Stimulated activated CD8-positive, alpha-beta memory T cell treated with anti-CD3 and anti-CD28 coated beads, Interleukin-4, amount 100 ng/mL, for 4 hours (primary cell): ENCODE measurements at regions not wholly inside any gene's neighbourhood (a gene's known extent, or its start where the extent isn't known, plus 50 kb on each side); places are given as distances from the start of the nearest gene placed in this dataset.
A peak's percentile ranks its signal among the peaks of the same experiment; 100 is the strongest.
"Not testable (repeated sequence)": the region's sequence is repeated elsewhere in the genome, so short reads cannot be mapped to it uniquely, and the experiment has no call there.

Source experiments
- DNase-seq, 2 donors: peaks; one replicate each; pipeline ENCODE4 v3.0.0-alpha.2; 2020; ENCODE audit warnings: low read depth in 2 of 2, low spot score in 1 of 2

DNA sequence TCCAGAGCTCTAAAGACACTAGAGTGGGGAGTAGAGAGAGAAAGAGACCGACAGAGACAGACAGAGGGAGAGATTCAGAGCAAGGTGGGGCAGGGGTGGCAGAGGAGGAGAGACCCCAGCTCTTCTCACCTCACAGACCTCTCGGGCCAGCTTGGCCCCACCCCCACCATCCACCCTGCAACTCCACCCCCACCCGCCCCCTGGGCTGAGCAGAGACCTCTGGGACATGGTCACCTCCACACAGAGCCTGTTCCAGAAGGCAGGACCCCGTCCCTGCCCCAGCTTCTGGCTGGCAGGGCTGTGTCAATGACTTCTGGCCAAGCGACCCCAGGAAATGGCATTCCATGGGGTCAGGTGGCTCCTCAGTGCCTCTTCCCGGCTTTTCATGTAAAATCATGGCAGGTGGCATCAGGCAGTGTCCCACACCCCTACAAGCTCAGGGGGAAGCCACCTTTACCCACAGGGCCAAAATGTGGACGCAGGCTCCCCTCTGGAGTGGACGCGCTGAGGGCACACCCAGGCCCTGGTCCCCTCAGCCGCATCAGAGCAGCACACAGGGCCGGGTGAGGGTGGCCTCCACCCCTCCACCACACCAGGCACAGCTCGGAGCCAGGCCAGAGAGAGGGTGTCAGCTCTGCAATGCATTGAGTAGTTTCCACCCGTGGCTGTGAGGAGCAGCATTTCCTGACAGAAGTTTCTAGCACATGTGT, 131.2 kb upstream of the LPCAT1 start:
- DNase-seq = no peak

DNA sequence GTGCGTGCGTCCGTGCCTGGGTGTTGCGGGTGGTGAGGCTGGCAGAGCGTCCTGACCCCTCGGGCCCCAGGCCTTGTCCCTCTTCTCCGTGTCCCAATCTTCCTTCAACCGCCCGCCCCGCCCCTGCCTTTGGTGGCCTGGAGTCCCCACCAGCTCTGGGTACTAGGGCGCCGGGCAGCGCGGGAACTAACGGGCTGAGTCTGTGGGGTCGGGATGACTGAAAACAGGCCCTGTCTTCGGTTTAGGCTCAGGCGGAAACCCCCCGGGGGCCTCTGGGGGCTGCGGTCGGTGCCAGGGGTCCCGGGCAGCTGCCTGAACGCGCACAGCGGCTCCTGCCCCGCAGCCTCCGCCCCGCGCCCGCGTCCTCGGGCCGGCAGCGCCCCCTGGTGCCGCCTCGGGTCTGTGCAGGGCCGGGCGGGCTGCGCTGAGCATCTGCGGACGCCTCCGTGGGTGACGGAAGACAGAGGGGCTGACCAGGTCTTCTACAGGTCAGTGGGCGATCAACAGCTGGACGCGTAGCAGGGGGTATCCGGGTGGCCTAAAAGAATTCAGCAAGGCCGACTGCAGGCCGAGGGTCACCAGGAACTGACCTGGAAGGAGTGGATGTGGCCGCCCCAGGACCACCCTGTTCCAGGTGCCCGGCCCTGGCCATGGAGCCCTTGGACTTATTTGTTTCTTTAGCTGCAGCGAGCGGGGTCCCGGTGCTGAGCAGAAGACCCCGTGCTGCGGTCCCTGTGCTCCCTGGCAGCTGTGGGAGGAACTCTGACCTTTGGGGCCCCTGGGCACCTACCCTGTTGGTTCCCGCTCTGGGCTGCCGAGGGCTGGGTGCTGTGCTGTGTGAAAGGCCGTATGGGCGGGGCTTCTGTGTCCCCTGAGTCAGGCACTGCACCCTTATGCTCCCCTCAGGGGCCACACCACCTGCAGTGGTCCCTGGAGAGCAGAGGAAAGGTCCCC, 130.2 kb upstream of the LPCAT1 start:
- not testable (repeated sequence) for DNase-seq

DNA sequence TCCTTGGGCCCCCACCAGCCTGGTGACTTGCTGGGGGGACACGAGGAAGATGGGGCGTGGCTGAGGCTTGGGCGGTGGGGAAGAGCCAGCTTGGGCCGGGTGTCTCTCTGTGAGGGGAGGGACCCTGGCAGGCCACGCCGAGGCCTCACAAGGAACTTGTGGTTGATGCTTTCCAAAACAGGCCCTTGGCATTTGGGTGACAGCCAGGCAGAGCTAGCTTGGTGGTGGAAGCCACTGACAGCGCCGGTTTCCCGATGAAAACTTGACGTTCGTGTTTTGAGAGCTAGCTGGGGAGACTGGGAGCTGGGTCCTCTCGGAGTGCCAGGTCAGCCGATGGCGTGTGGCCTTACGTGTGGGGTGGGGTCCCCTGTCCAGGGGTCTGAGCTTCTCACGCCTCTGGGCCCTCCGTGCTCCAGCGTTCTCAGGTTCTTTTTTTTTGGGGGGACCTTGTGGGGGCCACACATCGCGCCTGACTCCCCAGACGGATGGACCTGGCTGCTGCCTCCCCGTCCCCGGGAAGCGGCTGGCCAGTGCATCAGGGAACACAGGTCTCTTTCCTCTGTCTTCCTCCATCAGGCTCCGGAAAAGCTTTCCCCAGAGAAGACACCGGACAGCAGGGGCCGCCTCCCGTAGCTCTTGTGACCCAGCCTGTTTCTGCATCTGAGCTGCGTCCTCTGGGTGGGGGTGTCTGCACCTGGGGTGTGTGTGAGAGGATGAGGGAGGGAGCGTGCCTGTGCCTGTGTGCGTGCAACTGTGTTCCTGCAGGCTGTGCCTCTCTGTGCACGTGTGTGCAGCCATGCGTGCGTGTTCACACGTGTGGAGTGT, 129.3 kb upstream of the LPCAT1 start:
- DNase-seq = no peak

DNA sequence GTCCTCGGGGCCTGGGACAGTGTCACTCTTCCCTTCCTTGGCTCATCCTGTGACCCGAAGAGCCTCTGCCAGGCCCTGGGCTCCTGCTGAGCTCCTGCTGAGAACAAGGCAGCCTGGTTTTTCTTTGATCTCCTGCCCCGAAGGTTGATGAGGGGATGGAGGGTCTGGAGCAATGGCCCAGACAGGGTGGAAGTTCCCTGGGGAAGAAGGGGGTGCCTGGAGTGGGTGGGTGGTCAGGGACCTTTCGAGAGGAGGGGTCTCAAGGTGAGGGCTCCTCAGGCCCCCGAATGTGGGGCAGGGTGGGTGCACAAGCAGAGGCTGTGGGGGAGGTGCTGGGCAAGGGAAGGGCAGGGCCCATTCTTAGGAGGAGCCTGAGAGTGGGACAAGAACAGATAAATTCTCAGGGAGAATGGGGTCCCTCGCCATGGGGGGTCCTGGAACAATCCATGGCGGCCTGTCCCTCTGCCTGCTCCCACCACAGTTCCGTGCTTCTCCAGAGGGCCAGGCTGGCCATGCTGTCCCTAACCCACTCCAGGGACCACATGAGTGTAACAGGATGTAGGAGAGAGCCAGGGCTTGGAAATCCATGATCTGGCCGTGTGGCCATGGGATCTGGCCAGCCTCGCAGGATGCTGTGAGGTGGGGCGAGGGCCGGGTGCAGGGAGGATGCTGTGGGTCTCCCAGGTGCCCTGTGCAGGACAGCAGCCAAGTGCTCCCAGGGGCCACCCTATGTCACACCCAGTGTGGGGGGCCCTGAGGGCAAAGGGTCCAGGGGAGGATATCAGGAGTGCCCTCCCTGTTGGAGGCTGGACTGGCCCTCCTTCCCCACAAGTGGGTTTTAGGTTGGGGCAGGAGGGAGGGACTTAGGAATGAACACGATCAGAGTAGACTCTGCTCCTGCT, 128.5 kb upstream of the LPCAT1 start:
- DNase-seq = no peak

DNA sequence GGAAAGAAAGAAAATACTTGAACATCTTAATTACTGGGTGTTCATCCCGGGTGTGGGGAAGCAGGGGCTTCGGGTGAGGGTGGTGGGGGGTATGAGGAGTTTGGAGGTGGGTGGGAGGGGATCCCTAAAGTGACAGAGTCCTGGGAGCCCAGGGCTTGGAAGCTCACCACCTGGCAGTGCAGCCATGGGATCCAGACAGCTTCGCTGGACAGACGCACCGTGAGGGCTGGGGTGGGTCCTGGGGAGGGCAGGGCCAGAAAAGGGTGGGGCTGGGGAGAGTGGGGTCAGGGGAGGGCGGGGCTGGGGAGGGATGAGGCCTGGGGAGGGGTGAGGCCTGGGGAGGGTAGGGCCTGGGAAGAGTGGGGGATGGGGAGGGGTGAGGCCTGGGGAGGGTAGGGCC, 127.5 kb upstream of the LPCAT1 start:
- no peak for DNase-seq

DNA sequence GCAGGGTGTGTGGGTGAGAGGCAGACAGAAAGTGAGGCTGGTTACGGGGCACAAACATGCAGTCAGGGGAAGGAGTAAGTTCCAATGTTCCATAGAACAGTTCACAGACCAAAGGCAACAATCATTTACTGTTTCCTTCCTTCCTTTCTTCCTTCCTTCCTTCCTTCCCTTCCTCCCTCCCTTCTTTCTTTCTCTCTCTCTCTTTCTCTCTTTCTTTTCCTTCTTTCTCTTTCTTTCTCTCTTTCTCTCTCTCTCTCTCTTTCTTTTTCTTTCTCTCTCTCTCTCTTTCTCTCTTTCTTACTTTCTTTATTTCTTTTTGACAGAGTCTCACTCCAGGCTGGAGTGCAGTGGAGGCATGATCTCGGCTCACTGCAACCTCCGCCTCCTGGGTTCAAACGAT, 125.8 kb upstream of the LPCAT1 start:
- no peak for DNase-seq

DNA sequence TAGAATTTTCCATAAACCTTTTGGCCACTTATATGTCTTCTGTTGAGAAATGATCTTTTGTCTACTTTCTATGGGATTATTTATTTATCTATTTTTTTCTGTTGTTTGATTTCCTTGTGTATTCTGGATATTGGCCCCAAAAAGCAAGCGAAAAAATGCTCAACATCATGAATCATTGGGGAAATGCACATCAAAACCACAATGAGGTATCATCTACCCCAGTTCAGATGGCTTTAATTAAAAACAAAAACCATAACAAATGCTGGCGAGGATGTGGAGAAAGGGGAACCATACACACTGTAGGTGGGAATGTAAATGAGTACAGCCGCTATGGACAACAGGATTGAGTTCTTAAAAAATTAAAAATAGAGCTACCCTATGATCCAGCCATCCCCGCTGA, 125.0 kb upstream of the LPCAT1 start:
- DNase-seq = no peak

DNA sequence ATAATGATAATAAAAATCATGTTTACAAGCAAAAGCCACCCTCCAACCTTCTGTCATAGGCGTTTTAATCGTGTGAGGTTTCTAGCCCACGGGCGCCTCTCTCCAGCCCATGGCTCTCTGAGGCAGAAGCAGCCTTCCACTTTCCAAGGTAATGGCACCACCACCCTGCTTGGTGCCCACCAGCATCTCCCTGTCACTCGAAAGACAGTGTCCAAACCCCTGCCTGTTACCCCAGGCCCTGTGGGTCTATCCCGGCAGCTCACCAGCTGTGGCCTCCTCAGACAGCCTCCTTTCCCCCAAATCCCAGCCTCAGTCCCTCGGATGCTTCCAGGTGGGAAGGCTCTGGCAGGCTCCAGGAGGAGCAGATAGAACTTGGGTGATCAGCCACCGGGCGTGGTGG, 123.8 kb upstream of the LPCAT1 start:
- no peak for DNase-seq

DNA sequence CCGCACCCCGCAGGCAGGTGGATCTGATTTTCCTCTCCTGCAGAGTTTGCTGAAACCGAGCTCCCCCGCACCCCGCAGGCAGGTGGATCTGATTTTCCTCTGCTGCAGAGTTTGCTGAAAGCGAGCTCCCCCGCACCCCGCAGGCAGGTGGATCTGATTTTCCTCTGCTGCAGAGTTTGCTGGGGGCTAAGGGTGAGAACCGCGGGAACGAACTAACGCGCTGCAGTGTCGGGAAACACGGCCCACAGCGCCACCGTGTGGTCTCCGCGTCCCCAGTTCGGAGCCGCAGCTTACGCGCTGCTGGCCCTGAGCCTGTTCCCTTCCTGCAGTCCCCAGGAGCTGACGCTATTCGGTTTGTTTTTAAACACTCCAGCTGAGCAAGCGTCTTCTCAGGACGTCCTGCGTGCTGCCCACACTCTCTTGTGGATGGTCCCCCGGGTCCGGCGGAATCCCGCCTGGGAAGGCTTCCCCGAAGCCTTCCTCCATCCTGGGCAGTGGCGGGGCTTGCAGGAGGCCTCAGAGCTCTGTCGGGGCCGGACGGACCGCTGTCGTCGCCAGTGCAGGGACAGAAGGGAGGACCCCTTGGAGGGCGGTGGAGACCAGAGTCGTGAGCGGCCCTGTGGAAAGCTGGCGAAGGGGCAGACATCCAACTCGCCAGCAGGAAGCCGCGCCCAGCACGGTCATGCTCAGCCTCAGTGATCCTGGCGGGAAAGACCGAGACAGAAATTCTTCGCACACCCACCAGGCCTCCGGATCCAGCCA, 121.2 kb upstream of the LPCAT1 start:
- peak; percentile 44 to 54 for DNase-seq

DNA sequence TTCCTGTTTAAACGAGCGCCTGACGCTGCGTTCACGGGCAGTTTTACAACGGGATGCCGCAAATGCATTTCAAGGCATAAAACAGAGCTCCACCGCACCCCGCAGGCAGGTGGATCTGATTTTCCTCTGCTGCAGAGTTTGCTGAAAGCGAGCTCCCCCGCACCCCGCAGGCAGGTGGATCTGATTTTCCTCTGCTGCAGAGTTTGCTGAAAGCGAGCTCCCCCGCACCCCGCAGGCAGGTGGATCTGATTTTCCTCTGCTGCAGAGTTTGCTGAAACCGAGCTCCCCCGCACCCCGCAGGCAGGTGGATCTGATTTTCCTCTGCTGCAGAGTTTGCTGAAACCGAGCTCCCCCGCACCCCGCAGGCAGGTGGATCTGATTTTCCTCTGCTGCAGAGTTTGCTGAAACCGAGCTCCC, 120.6 kb upstream of the LPCAT1 start:
- DNase-seq = not testable (repeated sequence)

DNA sequence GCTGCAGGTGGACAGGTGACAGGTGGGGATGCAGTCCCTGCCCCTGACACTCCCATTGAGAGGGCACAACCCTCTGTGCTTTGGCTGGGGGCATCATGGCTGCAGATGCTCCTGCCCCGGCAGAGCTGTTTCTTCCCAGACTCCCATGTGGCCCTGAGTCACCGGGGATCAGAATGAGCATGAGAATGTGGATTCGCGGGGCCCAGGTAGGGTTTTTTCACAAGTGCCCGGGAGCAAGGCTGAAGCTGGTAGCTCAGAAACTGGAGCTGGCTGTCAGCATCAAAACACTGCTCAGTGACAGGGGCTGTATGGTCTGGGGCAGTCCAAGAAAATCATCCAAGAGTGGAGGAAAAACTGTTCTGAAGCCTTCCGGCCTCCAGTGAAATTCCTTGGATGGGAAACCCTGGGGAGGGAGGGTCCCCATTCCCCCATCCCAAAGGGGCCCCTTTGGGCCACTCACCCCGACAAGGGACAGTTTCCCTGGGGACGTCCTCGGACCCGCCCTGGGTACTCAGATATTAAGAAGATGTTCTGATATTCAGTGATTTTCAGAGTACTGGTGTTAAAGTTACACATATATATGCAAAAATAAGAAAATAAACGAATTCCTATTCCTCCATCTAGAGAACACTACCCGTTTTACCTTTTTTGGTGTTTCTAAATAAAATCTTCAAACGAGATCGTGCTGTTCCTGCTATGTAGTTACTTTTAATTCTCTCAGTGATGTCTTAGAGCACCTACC, 120.1 kb upstream of the LPCAT1 start:
- no peak for DNase-seq

DNA sequence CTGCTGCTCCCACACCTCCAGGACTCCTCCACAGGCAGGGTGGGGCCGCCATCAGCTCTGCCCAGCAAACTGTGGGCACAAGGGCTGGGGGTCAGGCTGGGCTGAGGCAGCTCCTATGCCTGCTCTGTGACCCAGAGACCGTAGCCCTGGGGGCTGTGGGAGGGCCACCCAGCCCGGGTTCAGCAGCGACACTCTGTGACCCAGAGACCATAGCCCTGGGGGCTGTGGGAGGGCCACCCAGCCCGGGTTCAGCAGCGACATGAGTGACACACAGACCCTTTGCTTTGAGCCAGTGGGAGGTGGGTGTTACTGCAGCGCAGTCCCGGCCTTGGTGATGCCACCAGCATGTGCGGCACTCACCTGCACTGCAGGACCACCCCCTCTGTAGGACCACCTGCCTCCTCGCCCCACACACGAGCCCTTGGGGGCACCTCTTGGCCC, 118.9 kb upstream of the LPCAT1 start:
- no peak for DNase-seq

DNA sequence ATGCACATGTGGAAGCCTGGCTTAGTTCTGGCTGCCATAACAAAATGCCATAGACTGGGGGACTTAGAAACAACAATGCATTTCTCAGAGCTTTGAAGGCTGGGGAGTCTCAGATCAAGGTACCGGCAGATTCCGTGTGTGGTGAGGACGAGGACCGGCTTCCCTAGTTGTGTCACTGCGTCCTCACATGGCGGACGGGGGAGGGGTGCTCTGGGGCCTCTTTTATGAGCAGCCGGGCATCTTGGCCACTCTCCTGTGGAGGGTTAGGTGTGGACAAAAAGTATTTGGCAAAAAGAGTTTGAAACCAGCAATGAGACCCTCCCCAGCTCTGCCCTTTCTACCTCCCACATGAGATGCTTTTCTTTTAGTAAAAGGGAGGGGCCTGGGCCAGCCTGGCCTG, 118.5 kb upstream of the LPCAT1 start:
- DNase-seq = no peak

DNA sequence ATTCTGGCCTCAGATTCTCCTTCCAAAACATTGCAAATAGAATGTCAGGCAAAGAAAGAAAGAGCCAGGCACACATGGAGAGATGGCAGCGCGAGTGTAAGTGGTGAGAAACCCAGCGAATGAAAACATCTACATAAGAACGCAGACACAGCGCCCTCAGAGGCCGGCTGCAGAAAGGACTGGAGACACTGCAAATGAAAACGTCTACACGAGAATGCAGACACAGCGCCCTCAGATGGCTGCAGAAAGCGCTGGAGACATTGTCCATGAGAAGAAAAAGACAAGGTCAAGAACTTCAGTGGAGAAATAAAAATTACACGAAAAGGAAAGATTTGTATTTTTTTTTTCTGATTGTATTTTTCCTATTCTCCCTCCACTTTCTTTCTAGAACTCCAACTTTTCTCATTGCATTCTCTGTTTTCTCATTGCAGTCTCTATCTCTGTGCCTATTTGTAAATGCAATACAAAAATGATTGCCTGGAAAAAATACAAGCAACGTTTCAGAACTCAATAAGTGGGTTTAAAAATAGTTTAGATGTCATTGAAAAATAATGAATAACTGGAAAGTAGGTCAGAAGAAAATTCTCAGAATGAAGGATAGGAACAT, 117.9 kb upstream of the LPCAT1 start:
- DNase-seq = peak; percentile 41 to 49

DNA sequence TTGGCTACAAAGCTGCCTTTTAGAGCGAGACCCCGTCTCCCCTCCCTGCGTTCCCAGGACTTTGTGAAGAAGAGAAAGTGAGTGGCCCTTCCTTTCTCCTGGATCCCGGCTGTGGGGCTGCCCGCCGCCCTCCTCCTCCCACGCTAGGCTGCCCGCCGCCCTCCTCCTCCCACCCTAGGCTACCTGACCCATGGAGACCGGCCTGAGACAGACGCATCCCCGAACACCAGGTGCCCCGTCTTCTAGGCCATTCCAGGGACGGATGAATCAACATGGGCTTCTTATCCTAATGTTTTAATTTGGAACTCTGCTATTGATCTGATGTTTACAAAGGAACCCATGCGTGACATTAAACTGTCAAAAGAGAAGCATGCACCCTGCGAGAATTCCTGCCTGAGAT, 117.3 kb upstream of the LPCAT1 start:
- DNase-seq = no peak

DNA sequence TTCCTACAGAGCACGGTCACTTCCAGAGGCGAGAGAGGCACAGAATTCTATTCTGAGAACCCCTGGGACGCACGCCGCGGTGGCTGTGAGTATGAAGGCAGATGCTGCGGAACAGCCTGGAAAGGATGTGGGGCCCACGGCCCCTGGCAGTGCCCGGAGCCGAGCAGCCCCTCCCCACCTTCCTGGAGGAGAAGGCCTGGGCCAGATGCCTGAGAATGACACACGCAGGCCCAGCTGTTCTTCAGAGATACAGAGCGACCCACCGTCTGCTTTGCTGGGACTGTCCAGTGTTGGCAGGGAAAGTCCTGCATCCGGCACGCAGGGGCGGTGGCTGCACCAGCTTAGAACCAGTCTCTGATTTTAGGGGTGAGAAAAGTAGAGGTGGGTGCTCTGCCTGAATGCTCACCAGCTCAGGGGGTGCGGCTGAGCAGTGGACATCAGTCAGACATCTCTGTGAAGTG, 116.7 kb upstream of the LPCAT1 start:
- no peak for DNase-seq

DNA sequence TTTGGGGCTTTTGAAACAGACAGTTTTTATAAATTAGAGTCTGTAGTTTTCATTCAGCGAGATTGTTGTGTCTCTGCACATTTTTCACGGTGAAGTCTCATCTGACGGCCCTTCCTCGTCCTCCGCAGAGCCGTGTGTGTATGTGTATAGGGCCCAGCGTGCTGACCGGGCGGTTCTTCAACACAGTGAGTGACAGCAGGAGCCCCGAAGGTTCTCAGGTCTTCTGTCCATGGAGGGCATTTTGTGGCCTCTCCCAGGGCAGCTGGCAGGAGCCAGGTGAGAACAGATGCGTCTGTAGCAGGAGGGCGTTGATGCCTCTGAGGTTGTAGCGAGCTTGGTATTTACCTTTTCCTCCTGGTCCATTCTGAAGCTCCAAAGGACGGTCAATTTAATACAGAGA, 116.0 kb upstream of the LPCAT1 start:
- DNase-seq = no peak

DNA sequence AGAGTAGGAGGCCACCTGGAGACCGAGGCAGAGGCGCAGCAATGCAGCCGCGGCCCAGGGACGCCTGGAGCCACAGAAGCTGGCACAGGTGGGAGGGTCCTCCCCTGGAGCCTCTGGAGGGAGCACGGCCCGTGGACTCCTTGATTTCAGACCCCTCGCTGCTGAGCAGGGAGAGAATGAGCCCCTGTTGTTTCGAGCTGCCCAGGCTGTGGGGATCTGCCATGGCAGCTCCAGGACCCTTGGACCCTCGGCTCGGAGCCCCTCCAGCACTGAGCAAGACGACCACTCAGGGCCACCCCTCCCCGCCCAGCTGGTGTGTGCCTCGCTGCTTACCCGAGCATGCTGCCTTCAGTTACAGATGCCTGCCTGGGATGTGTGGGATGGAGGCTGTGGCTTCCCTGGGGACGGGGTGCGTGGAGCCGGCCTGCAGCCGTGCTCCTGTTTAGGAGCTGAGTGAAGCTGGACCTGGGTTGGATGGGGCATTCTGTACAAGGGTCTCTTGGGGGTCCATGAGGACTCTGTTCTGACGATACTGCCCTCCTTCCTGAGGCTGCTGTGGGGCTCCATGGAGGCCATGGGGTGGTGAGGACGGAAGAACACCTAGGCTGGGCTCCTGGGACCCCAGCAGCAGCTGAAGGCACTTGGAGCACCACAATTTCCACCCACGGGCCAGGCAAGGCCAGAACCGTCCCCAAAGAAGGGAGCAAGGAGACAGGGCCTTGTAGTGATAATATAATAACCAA, 115.1 kb upstream of the LPCAT1 start:
- no peak for DNase-seq
